GM23338 (cell line): ENCODE measurements at regions not wholly inside any gene's neighbourhood (a gene's known extent, or its start where the extent isn't known, plus 50 kb on each side); places are given as distances from the start of the nearest gene placed in this dataset.

Source experiments
- ATAC-seq: fragments of 200-7000 bp; cut with Tn5 transposase; 3 replicates; pipeline ENCODE4 v1.9.1; 2020
- DNase-seq: peaks from one replicate; pipeline ENCODE4 v3.0.0-alpha.2; 2015; ENCODE audit warnings: low spot score
- H2AFZ ChIP-seq: fragments of 200-600 bp; sonication (generic); 2 replicates; pipeline ENCODE4 v1.8.0; 2016; ENCODE audit warnings: antibody characterized with exemption, mild to moderate bottlenecking, moderate library complexity
- H3F3A ChIP-seq: fragments of 200-600 bp; sonication (generic); replicated peaks from 2 replicates; pipeline ENCODE4 v1.8.0; 2017; ENCODE audit warnings: antibody characterized with exemption, mixed run types, low read depth
- H3K27ac ChIP-seq: fragments of 200-600 bp; sonication (generic); 2 replicates; pipeline ENCODE4 v1.6.1; 2016; ENCODE audit warnings: low read depth
- H3K27me3 ChIP-seq: fragments of 200-600 bp; sonication (generic); 2 replicates; pipeline ENCODE4 v1.8.0; 2016; ENCODE audit warnings: mild to moderate bottlenecking, mixed run types, moderate library complexity; ENCODE audit not compliant: insufficient read depth
- H3K36me3 ChIP-seq: fragments of 200-600 bp; sonication (generic); 2 replicates; pipeline ENCODE4 v1.8.0; 2016; ENCODE audit warnings: mild to moderate bottlenecking; ENCODE audit not compliant: insufficient read depth
- H3K4me1 ChIP-seq: fragments of 200-600 bp; sonication (generic); 2 replicates; pipeline ENCODE4 v1.8.0; 2016; ENCODE audit warnings: mild to moderate bottlenecking, moderate library complexity; ENCODE audit not compliant: insufficient read depth
- H3K4me2 ChIP-seq: fragments of 200-600 bp; sonication (generic); 2 replicates; pipeline ENCODE4 v1.7.1; 2017; ENCODE audit warnings: mixed run types
- H3K4me3 ChIP-seq: fragments of 200-600 bp; sonication (generic); 2 replicates; pipeline ENCODE4 v1.6.1; 2016; ENCODE audit warnings: mixed run types
- H3K79me2 ChIP-seq: fragments of 200-600 bp; sonication (generic); replicated peaks from 2 replicates; pipeline ENCODE4 v1.8.0; 2017; ENCODE audit warnings: mild to moderate bottlenecking; ENCODE audit not compliant: insufficient read depth
- H3K9me2 ChIP-seq: fragments of 200-600 bp; sonication (generic); 2 replicates; pipeline ENCODE4 v1.8.0; 2017; ENCODE audit not compliant: insufficient read depth
- H4K20me1 ChIP-seq: fragments of 200-600 bp; sonication (generic); replicated peaks from 2 replicates; pipeline ENCODE4 v1.8.0; 2017; ENCODE audit warnings: mild to moderate bottlenecking; ENCODE audit not compliant: insufficient read depth
- H3K27ac Mint-ChIP-seq: 2 replicates; pipeline ENCODE4 v1.8.0; 2020; ENCODE audit warnings: inconsistent platforms, mild to moderate bottlenecking, moderate library complexity, mixed read lengths
- H3K27me3 Mint-ChIP-seq: 3 replicates; pipeline ENCODE4 v1.8.0; 2022; ENCODE audit warnings: low read depth, mild to moderate bottlenecking, moderate library complexity, mixed read lengths, inconsistent platforms; ENCODE audit not compliant: insufficient read depth, poor library complexity
- H3K36me3 Mint-ChIP-seq: 3 replicates; pipeline ENCODE4 v1.8.0; 2021; ENCODE audit warnings: low read depth, mild to moderate bottlenecking, inconsistent platforms, moderate library complexity, mixed read lengths
- H3K4me1 Mint-ChIP-seq: 3 replicates; pipeline ENCODE4 v1.8.0; 2020; ENCODE audit warnings: mild to moderate bottlenecking, inconsistent platforms, mixed read lengths
- H3K4me3 Mint-ChIP-seq: 3 replicates; pipeline ENCODE4 v1.8.0; 2021; ENCODE audit warnings: moderate library complexity, mild to moderate bottlenecking, inconsistent platforms, mixed read lengths
- H3K9me3 Mint-ChIP-seq: 3 replicates; pipeline ENCODE4 v1.8.0; 2020; ENCODE audit warnings: moderate library complexity, mild to moderate bottlenecking, inconsistent platforms, mixed read lengths
- CREB1 ChIP-seq: fragments of 250-450 bp; sonication (Bioruptor Pico); IDR thresholded peaks from 2 replicates; pipeline ENCODE4 v1.5.0; 2020; ENCODE audit warnings: low read depth, mild to moderate bottlenecking, moderate library complexity
- CTCF ChIP-seq, 2 experiments: fragments of 200-600 bp in 1 of 2; sonication (generic) in 1 of 2; conservative IDR thresholded peaks; 2 replicates each; pipeline versions ENCODE4 v1.5.1 to v1.6.1; 2016 to 2017; ENCODE audit warnings: antibody characterized with exemption in 2 of 2, low read depth in 2 of 2, mild to moderate bottlenecking in 2 of 2, moderate library complexity in 1 of 2
- ETS1 ChIP-seq: IDR thresholded peaks from 2 replicates; pipeline ENCODE4 v1.6.1; 2016; ENCODE audit warnings: antibody characterized with exemption
- EZH2 ChIP-seq: fragments of 200-600 bp; sonication (generic); IDR thresholded peaks from one replicate; pipeline ENCODE4 v1.8.0; 2017; ENCODE audit warnings: antibody characterized with exemption, mild to moderate bottlenecking, low read depth; ENCODE audit not compliant: unreplicated experiment
- EZH2phosphoT487 ChIP-seq: fragments of 200-600 bp; sonication (generic); IDR thresholded peaks from one replicate; pipeline ENCODE4 v1.8.1; 2018; ENCODE audit warnings: antibody characterized with exemption; ENCODE audit not compliant: unreplicated experiment
- JUNB ChIP-seq: IDR thresholded peaks from one replicate; pipeline ENCODE4 v1.6.1; 2016; ENCODE audit warnings: antibody characterized with exemption; ENCODE audit not compliant: unreplicated experiment
- NANOG ChIP-seq: IDR thresholded peaks from 2 replicates; pipeline ENCODE4 v1.6.1; 2016; ENCODE audit warnings: antibody characterized with exemption, borderline replicate concordance
- STAT1 ChIP-seq: IDR thresholded peaks from one replicate; pipeline ENCODE4 v1.6.1; 2016; ENCODE audit warnings: antibody characterized with exemption; ENCODE audit not compliant: unreplicated experiment
- ZNF114 ChIP-seq: fragments of 250-450 bp; sonication (Bioruptor Pico); IDR thresholded peaks from 2 replicates; pipeline ENCODE4 v1.5.0; 2020; ENCODE audit warnings: mild to moderate bottlenecking, moderate library complexity
- ZNF331 ChIP-seq: fragments of 250-450 bp; sonication (Bioruptor Pico); IDR thresholded peaks from 2 replicates; pipeline ENCODE4 v1.5.0; 2020; ENCODE audit warnings: low read depth, mild to moderate bottlenecking, moderate library complexity
- TF ChIP-seq, protein P1 (sequence below): fragments of 250-450 bp; sonication (Bioruptor Pico); IDR thresholded peaks from 2 replicates; pipeline ENCODE4 v1.5.0; 2020; ENCODE audit warnings: mild to moderate bottlenecking, moderate library complexity

- H3K4me3 ChIP-seq: no peak overlapping the region
- no peak overlapping the region for H3K27ac ChIP-seq
- H3K4me1 ChIP-seq: no peaks in the 10 kb centered on the region
- Mint-ChIP-seq H3K27me3 (no peaks in the 10 kb centered on the region), H3K36me3 (no peaks in the 10 kb centered on the region), H3K4me1 (no peaks in the 10 kb centered on the region), H3K27ac (no peak overlapping the region), H3K4me3 (no peak overlapping the region), H3K9me3 (0 out of 3 replicates have a peak, but pooled peaks cover 2% of the 10 kb centered on the region)
- H3K9me2 ChIP-seq: no peaks in the 10 kb centered on the region
- peak overlapping the region; percentile 69; the same call in 1 of the 2 replicates for H2AFZ ChIP-seq
- H3F3A ChIP-seq: no peaks in the 10 kb centered on the region
- no peaks in the 10 kb centered on the region for H3K79me2 ChIP-seq
- no peaks in the 10 kb centered on the region for H3K36me3 ChIP-seq
- no peaks in the 10 kb centered on the region for H4K20me1 ChIP-seq
- TF ChIP-seq CTCF (conservative IDR thresholded peaks at IDR 0.05; ENCODE audit: low read depth in 2 of 2): no peak
- no peak for TF ChIP-seq JUNB
- no peak for TF ChIP-seq ZNF114 (CRISPR knock-in tag)
- no peak for TF ChIP-seq STAT1
- no peak for TF ChIP-seq ETS1
- TF ChIP-seq, protein P1, sequence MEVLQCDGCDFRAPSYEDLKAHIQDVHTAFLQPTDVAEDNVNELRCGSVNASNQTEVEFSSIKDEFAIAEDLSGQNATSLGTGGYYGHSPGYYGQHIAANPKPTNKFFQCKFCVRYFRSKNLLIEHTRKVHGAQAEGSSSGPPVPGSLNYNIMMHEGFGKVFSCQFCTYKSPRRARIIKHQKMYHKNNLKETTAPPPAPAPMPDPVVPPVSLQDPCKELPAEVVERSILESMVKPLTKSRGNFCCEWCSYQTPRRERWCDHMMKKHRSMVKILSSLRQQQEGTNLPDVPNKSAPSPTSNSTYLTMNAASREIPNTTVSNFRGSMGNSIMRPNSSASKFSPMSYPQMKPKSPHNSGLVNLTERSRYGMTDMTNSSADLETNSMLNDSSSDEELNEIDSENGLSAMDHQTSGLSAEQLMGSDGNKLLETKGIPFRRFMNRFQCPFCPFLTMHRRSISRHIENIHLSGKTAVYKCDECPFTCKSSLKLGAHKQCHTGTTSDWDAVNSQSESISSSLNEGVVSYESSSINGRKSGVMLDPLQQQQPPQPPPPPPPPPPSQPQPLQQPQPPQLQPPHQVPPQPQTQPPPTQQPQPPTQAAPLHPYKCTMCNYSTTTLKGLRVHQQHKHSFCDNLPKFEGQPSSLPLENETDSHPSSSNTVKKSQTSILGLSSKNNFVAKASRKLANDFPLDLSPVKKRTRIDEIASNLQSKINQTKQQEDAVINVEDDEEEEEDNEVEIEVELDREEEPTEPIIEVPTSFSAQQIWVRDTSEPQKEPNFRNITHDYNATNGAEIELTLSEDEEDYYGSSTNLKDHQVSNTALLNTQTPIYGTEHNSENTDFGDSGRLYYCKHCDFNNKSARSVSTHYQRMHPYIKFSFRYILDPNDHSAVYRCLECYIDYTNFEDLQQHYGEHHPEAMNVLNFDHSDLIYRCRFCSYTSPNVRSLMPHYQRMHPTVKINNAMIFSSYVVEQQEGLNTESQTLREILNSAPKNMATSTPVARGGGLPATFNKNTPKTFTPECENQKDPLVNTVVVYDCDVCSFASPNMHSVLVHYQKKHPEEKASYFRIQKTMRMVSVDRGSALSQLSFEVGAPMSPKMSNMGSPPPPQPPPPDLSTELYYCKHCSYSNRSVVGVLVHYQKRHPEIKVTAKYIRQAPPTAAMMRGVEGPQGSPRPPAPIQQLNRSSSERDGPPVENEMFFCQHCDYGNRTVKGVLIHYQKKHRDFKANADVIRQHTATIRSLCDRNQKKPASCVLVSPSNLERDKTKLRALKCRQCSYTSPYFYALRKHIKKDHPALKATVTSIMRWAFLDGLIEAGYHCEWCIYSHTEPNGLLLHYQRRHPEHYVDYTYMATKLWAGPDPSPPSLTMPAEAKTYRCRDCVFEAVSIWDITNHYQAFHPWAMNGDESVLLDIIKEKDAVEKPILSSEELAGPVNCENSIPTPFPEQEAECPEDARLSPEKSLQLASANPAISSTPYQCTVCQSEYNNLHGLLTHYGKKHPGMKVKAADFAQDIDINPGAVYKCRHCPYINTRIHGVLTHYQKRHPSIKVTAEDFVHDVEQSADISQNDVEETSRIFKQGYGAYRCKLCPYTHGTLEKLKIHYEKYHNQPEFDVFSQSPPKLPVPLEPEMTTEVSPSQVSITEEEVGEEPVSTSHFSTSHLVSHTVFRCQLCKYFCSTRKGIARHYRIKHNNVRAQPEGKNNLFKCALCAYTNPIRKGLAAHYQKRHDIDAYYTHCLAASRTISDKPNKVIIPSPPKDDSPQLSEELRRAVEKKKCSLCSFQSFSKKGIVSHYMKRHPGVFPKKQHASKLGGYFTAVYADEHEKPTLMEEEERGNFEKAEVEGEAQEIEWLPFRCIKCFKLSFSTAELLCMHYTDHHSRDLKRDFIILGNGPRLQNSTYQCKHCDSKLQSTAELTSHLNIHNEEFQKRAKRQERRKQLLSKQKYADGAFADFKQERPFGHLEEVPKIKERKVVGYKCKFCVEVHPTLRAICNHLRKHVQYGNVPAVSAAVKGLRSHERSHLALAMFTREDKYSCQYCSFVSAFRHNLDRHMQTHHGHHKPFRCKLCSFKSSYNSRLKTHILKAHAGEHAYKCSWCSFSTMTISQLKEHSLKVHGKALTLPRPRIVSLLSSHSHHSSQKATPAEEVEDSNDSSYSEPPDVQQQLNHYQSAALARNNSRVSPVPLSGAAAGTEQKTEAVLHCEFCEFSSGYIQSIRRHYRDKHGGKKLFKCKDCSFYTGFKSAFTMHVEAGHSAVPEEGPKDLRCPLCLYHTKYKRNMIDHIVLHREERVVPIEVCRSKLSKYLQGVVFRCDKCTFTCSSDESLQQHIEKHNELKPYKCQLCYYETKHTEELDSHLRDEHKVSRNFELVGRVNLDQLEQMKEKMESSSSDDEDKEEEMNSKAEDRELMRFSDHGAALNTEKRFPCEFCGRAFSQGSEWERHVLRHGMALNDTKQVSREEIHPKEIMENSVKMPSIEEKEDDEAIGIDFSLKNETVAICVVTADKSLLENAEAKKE (CRISPR knock-in tag): no peak
- no peak for TF ChIP-seq NANOG
- TF ChIP-seq EZH2phosphoT487: no peak
- TF ChIP-seq ZNF331: no peak
- no peak for TF ChIP-seq CREB1 (CRISPR knock-in tag)
- TF ChIP-seq EZH2: no peak
- no peak for DNase-seq
- no peaks in the 10 kb centered on the region for H3K27me3 ChIP-seq
- ATAC-seq: no peak
- H3K4me2 ChIP-seq: no peak overlapping the region
Observed at GRCh38 chr4:117664706-117665444, 369.4 kb upstream of the NDST3 start.
